Midbrain (tissue), 1 donor: ENCODE measurements at regions not wholly inside any gene's neighbourhood (a gene's known extent, or its start where the extent isn't known, plus 50 kb on each side); places are given as distances from the start of the nearest gene placed in this dataset.

Experiments
- DNase-seq: peaks from one replicate; lab custom pipeline; 2025; lab: John Stamatoyannopoulos, UW

DNA sequence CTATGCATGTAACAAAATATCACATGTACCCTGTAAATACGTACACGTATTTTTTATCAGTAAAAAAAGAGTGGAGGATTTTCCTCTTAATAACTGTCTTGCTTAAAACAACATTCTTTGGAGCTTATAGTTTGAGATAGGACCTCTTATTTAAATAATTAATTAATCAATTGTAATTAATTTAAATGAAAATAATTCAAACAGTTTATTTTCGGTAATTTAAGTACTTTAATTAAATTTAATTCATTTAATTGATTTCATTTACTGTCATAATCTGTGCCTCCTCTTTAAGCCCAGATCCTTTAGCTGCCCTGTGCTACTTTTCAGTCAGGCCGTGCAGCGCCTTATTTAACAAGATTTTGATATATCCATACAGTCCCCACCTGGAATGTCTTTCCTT, 427.0 kb downstream of the HLX start:
- DNase-seq = no peak

DNA sequence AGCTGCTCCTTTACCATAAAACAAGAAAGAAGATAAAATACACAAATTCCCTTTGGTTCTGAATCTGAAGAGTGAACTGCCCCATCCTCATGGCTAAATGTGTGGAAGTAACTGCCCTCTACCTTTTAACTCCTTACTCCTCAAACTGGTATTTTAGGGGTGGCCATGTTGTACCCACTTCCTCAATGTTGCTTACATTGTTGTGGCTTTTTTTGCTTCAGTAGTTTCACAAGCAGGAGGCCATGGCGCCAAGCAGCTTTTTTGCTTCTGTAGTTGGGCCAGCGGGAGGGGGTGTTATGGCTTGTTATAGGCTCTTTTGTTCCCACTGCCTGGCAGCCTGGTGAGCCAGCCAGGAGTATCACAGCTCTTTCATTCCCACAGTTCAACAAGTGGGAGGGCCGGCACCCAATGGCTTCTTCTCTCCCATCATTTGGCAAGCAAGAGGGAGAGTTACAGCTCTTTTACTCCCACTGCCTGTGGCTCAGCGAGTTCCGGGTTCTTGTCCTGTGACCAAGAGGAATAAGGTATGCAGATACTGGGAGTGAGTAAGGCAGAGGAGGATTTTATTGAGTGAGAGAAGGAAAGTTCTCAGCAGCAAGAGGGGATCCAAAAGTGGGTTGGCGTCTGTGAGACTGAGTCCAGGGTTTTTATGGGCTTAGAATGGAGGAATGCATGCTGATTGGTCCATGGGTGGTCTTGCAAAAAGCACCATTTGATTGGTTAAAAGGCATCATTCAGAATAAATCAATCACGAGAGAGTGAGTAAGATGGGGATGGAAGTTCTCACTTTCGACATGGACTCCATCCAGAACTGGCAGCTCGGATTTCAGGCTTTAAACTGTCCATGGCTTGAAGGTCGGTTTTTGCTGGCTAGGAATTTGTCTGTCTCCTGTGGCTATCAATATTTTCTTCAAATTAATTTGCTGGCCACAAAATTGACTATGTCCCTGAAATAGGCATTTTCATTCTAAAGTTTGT, 429.6 kb downstream of the HLX start:
- DNase-seq = no peak

DNA sequence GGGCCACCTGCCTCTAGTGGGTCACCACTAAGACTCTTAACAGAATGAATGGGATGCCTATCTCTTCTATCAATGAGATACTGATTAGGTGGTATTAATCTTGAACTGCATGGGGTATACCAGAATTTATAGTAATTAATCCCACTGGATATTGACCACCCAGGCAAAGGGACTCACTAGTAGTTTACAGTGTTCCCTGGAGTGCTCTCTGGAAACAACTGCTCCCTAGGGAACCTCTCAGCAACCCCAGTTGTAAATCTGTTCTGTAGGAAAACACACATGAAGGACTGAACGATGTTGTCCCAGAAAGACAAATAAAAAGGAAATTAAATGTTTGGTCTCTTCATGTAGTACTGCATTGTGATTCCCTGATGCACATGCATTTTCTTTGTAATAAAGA, 430.5 kb downstream of the HLX start:
- no peak for DNase-seq

GRCh38 chr1:221310180-221310579, 430.9 kb downstream of the HLX start:
- DNase-seq = no peak

GRCh38 chr1:221315330-221315729, 426.6 kb downstream of the DUSP10 start:
- DNase-seq = no peak

DNA sequence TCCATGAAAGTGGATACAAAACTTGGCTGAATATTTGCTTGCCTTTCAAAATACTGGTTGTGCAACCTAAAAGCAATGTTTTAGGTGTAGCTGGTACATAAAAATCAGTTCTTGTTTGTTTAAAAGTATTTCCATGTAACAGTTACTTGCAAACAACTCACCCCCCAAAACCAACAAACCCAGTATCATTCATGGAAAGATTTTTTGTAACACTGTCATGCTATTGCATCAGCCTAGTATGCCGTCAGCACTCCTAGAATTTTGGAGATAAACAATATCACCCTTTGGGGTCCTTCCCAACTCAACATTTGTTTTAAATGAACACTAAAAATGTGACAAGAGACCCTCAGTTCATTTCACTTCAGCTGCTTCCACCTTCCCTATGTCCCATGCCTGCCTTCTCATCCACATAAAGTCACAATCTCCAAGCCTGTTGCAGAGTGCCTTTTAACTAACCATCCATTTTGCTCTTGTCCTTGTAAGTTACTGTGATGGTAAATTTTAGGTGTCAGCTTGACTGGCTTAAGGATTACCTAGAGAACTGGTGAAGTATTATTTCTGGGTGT, 425.3 kb downstream of the DUSP10 start:
- no peak for DNase-seq

DNA sequence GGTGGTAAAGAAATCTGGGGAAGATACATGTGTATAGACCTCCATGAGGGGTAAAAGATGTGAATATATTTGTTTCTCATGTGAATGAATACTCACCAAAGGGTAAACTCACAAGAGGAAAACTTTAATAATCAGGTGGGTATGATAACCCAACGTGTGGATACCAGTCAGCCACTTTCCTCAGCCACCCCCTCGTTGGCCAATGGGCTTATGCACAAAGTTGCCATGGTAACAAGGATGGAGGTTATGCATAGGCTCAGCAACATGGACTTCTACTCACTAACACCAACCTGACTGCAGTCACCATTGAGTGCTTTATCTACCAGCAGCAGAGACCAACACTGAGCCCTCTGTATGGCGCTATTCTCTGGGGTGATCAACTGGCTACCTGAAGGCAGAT, 424.4 kb downstream of the DUSP10 start:
- DNase-seq = no peak

GRCh38 chr1:221327954-221328353, 413.9 kb downstream of the DUSP10 start:
- DNase-seq = no peak

- DNase-seq = no peak
Observed at GRCh38 chr1:221328371-221328770, 413.5 kb downstream of the DUSP10 start.

GRCh38 chr1:221331273-221332183, 410.4 kb downstream of the DUSP10 start:
- no peak for DNase-seq

DNA sequence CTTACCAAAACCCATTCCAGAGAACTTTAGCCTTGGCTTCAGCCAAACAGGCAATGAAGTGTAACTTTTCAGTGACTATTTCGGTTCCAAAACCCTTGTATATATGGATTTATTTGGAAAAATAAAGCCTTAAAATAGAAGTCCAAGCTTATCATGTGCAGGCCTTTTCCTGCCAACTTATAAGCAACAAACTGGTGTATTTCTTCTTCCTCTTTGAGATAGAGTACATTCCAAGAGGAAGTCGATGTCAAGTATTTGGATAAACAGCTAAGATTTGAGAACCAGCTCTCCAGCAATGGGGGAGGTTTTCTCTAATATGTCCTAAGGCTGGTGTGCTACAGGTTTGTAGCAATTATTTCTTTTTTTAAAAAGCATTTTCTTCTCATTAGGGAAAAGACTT, 407.8 kb downstream of the DUSP10 start:
- no peak for DNase-seq

- peak; percentile 81 for DNase-seq
Observed at GRCh38 chr1:221335161-221336101, 406.5 kb downstream of the DUSP10 start.

- DNase-seq = peak; percentile 54
Observed at GRCh38 chr1:221336126-221336525, 405.8 kb downstream of the DUSP10 start.

- DNase-seq = no peak
Observed at GRCh38 chr1:221337106-221337505, 404.8 kb downstream of the DUSP10 start.

DNA sequence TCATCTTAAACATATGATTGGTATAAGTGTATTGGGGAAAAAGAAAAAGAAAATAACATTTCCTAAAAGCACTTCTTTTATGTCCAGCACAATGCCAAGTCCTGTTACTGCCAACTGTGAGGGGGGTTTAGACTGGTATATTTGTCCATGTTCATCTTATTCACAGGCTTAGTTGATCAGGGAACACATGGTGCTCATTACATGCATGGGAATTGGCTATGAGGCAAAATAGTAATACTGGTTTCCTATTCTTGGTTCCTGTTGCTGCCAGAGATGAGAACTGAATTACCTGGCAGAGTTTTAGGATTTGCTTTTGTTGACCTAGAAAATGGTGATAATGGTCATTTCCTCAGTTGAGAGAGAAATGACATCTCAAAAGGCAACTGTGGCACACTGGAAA, 398.8 kb downstream of the DUSP10 start:
- DNase-seq = no peak

DNA sequence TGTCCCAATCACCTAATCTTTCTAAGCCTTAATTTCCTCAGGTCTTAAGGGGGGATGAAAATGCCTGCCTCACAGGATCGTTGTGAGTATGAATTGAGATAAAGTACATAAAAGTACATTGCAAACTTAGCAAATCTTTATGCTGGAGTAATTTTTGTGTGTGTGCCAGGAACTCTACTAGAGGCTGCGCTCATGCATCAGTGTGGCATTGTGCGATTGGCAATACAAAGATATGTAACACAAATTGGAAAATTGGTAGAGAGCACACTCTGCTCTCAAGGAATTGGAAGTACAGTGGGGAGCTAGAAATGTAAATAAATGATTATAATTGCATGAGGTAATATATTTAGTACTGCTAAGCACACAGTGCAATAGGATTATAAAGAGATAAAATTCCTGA, 398.3 kb downstream of the DUSP10 start:
- no peak for DNase-seq

DNA sequence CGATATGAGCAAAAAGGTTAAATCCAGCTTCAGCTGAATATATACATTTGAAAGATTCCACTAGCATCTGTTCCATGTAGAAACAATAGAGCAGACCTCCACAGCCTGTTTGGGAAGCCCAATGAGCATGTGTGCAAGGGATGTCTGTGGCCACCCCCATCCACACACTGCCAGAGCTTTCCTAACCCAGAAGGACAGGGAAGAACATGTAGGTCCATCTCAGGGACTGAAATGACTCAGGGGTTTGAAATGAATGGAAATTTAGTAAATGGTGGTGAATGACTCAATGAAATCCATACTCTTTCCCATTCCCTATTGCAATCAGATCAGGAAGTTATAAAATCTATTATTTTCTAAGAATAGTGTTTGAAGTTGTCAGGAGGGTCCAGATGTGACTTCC, 397.2 kb downstream of the DUSP10 start:
- DNase-seq = no peak

DNA sequence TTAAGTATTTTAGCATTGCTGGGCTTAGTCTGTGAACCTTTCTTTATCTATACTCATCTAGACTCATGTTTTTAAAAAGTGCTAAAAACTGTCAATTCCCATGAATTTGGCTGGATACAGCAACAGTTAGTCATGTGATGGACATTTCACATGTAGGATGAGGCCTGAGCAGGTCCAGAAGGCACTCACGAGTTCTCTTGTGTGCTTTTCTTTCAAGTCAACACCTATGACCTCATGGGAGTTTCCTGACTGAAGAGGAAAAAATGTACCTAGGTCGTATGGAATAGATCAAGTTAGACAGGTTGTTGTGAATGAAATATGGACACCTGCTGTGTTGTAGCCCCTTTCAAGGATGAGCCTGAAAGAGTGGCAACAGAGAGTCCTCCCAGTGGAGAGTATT, 394.2 kb downstream of the DUSP10 start:
- no peak for DNase-seq

GRCh38 chr1:221350091-221350490, 391.8 kb downstream of the DUSP10 start:
- DNase-seq = no peak

GRCh38 chr1:221356693-221357092, 385.2 kb downstream of the DUSP10 start:
- no peak for DNase-seq

GRCh38 chr1:221363039-221363438, 378.9 kb downstream of the DUSP10 start:
- no peak for DNase-seq
